Neural cell (in vitro differentiated cells): ENCODE measurements at regions not wholly inside any gene's neighbourhood (a gene's known extent, or its start where the extent isn't known, plus 50 kb on each side); places are given as distances from the start of the nearest gene placed in this dataset.

Source experiments
- CTCF ChIP-seq: fragments of 450-650 bp; IDR thresholded peaks from 2 replicates; pipeline ENCODE4 v1.5.1; 2014; ENCODE audit warnings: antibody characterized with exemption, mild to moderate bottlenecking, moderate library complexity; ENCODE audit not compliant: poor library complexity, severe bottlenecking
- EP300 ChIP-seq: fragments of 450-650 bp; conservative IDR thresholded peaks from 2 replicates; pipeline ENCODE4 v1.6.1; 2014; ENCODE audit warnings: antibody characterized with exemption, mild to moderate bottlenecking, moderate library complexity; ENCODE audit not compliant: poor library complexity, severe bottlenecking
- EZH2 ChIP-seq: fragments of 200-600, 300-800 bp; shearing (Covaris generic), sonication (generic); IDR thresholded peaks from 2 replicates; pipeline ENCODE4 v1.6.1; 2014; ENCODE audit warnings: antibody characterized with exemption, low read length, borderline replicate concordance, mild to moderate bottlenecking; ENCODE audit not compliant: insufficient read depth, poor library complexity, severe bottlenecking
- POLR2AphosphoS5 ChIP-seq: IDR thresholded peaks from 2 replicates; pipeline ENCODE4 v1.6.1; 2012
- REST ChIP-seq: IDR thresholded peaks from 2 replicates; pipeline ENCODE4 v1.6.1; 2012; ENCODE audit warnings: borderline replicate concordance

DNA sequence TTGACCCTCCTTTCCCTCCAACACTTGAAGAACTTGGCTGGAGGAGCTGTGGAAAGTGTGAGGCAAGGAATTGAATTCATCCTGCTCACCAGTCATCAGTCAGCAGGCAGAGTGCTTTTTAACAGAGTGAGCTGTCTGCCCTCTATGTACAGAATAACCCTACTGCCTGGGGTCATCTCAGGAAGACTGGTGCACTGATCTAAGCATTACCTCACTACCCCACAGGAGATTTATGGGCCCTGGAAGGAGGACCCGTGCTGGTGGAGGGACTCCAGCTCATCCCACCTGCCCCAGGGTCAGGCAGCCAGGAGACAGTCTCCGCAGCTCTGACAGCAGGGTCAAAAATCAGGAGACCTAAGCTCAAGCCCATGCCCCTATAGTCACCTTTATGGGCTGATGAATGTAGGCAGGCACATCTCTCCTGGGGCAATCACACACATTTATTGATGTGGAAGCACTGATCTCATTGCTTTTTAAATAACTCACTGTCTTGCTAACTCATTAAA is 270.8 kb upstream of the SESN3 start:
- TF ChIP-seq POLR2AphosphoS5 (no peak), CTCF (no peak), EZH2 (no peak), EP300 (no peak), REST (no peak)
